ENCODE measurements at regions not wholly inside any gene's neighbourhood (a gene's known extent, or its start where the extent isn't known, plus 50 kb on each side); places are given as distances from the start of the nearest gene placed in this dataset.

DNA sequence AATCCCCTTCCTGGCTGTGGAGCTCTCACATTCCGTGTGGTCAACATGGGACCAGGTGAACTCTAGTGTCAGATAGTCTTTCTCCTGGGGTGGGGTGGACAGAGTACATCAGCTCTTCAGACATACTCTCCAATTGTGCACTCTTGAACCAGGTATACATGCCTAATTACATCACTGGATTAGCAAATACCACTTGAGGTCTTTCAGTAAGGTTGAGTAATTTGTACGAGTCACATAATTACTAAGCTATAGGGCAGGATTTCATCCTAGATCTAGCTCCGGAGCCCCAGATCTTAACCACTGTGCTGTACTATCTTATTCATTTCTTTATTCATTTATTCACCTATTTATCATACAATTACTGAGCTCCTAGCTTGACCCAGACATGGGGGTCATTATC lies 821.3 kb downstream of the TFAP2A start:
- Histone ChIP-seq H3K27ac (ENCODE audit: low read length) (no peak overlapping the region), H3K9me3 (ENCODE audit: control insufficient read depth, insufficient read depth, low read depth, low read length) (no peaks in the 10 kb centered on the region), H3K36me3 (ENCODE audit: control insufficient read depth, insufficient read depth, low read length) (no peaks in the 10 kb centered on the region), H3K4me1 (ENCODE audit: control insufficient read depth, insufficient read depth, low read length) (no peaks in the 10 kb centered on the region), H3K4me3 (ENCODE audit: low read depth in 2 of 2, low read length in 2 of 2) (no peak overlapping the region), H3K27me3 (ENCODE audit: control insufficient read depth, insufficient read depth, low read length) (no peaks in the 10 kb centered on the region)
- ATAC-seq (no peak), DNase-seq (ENCODE audit: low read depth, low spot score) (no peak)
- TF ChIP-seq SIN3A (IDR thresholded peaks at IDR 0.05; ENCODE audit: borderline replicate concordance, insufficient read depth, low read depth, low read length) (no peak), POLR2AphosphoS5 (IDR thresholded peaks at IDR 0.05; ENCODE audit: low read depth, low read length) (no peak), TCF7L2 (IDR thresholded peaks at IDR 0.05; ENCODE audit: low read depth, low read length) (no peak)
- TF ChIP-seq, protein P1, sequence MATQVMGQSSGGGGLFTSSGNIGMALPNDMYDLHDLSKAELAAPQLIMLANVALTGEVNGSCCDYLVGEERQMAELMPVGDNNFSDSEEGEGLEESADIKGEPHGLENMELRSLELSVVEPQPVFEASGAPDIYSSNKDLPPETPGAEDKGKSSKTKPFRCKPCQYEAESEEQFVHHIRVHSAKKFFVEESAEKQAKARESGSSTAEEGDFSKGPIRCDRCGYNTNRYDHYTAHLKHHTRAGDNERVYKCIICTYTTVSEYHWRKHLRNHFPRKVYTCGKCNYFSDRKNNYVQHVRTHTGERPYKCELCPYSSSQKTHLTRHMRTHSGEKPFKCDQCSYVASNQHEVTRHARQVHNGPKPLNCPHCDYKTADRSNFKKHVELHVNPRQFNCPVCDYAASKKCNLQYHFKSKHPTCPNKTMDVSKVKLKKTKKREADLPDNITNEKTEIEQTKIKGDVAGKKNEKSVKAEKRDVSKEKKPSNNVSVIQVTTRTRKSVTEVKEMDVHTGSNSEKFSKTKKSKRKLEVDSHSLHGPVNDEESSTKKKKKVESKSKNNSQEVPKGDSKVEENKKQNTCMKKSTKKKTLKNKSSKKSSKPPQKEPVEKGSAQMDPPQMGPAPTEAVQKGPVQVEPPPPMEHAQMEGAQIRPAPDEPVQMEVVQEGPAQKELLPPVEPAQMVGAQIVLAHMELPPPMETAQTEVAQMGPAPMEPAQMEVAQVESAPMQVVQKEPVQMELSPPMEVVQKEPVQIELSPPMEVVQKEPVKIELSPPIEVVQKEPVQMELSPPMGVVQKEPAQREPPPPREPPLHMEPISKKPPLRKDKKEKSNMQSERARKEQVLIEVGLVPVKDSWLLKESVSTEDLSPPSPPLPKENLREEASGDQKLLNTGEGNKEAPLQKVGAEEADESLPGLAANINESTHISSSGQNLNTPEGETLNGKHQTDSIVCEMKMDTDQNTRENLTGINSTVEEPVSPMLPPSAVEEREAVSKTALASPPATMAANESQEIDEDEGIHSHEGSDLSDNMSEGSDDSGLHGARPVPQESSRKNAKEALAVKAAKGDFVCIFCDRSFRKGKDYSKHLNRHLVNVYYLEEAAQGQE (IDR thresholded peaks at IDR 0.05; ENCODE audit: insufficient read depth in 1 of 2, low read depth in 2 of 2, low read length in 1 of 2): no peak
- TF ChIP-seq, protein P2, sequence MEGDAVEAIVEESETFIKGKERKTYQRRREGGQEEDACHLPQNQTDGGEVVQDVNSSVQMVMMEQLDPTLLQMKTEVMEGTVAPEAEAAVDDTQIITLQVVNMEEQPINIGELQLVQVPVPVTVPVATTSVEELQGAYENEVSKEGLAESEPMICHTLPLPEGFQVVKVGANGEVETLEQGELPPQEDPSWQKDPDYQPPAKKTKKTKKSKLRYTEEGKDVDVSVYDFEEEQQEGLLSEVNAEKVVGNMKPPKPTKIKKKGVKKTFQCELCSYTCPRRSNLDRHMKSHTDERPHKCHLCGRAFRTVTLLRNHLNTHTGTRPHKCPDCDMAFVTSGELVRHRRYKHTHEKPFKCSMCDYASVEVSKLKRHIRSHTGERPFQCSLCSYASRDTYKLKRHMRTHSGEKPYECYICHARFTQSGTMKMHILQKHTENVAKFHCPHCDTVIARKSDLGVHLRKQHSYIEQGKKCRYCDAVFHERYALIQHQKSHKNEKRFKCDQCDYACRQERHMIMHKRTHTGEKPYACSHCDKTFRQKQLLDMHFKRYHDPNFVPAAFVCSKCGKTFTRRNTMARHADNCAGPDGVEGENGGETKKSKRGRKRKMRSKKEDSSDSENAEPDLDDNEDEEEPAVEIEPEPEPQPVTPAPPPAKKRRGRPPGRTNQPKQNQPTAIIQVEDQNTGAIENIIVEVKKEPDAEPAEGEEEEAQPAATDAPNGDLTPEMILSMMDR (IDR thresholded peaks at IDR 0.05): no peak
- BruUV-seq (replicated peaks): no TSS peak
- POLR2A ChIA-PET: interaction anchor here (0.6 kb wide), 1 partner anchor 928 kb away, joined by 3 read pairs; no protein-coding TSS in a partner anchor
- in situ Hi-C loops (cut with HindIII; ENCODE audit: low pct_unique_long_range_greater_than_20kb, low sequenced_read_pairs): no loop called here
- intact Hi-C loops (cut with micrococcal nuclease; ENCODE audit: unreplicated experiment): no loop called here
- CTCF ChIA-PET: interaction anchor here (0.7 kb wide), 1 partner anchor 64 kb away, joined by 3 read pairs; no protein-coding TSS in a partner anchor

- no TSS peak for BruUV-seq (replicated peaks)
- H3K27ac ChIP-seq (ENCODE audit: low read length): no peak overlapping the region; the same call in 1 of the 2 replicates
- TF ChIP-seq TCF7L2 (IDR thresholded peaks at IDR 0.05; ENCODE audit: low read depth, low read length) (no peak), SIN3A (IDR thresholded peaks at IDR 0.05; ENCODE audit: borderline replicate concordance, insufficient read depth, low read depth, low read length) (no peak), POLR2AphosphoS5 (IDR thresholded peaks at IDR 0.05; ENCODE audit: low read depth, low read length) (no peak)
- TF ChIP-seq, protein P2 (IDR thresholded peaks at IDR 0.05): no peak
- TF ChIP-seq, protein P1 (IDR thresholded peaks at IDR 0.05; ENCODE audit: insufficient read depth in 1 of 2, low read depth in 2 of 2, low read length in 1 of 2): no peak
- ATAC-seq (no peak), DNase-seq (ENCODE audit: low read depth, low spot score) (no peak)
- no peaks in the 10 kb centered on the region for H3K9me3 ChIP-seq (ENCODE audit: control insufficient read depth, insufficient read depth, low read depth, low read length)
- intact Hi-C loops (cut with micrococcal nuclease; ENCODE audit: unreplicated experiment) (no loop called here), in situ Hi-C loops (cut with HindIII; ENCODE audit: low pct_unique_long_range_greater_than_20kb, low sequenced_read_pairs) (no loop called here)
- no peaks in the 10 kb centered on the region for H3K27me3 ChIP-seq (ENCODE audit: control insufficient read depth, insufficient read depth, low read length)
- H3K36me3 ChIP-seq (ENCODE audit: control insufficient read depth, insufficient read depth, low read length): no peaks in the 10 kb centered on the region
- no peaks in the 10 kb centered on the region; the same call in 1 of the 2 replicates for H3K4me1 ChIP-seq (ENCODE audit: control insufficient read depth, insufficient read depth, low read length)
- ChIA-PET CTCF (no interaction called here), POLR2A (no interaction called here)
- no peak overlapping the region for H3K4me3 ChIP-seq (ENCODE audit: low read depth in 2 of 2, low read length in 2 of 2)
Observed at GRCh38 chr6:9583753-9584352, 831.0 kb downstream of the TFAP2A start.

Data from Panc1 (cell line).